T-cell (primary cell): ENCODE measurements at regions not wholly inside any gene's neighbourhood (a gene's known extent, or its start where the extent isn't known, plus 50 kb on each side); places are given as distances from the start of the nearest gene placed in this dataset.

Source experiments
- ATAC-seq, 4 experiments: fragments of 200-7000 bp in 3 of 4; fragments of 150-1000 bp in 1 of 4; cut with Tn5 transposase; replicated peaks in 1 of 4; 1 replicate in 3 of 4; 2 replicates in 1 of 4; pipeline ENCODE4 v1.10.0; 2021; ENCODE audit warnings: moderate library complexity in 3 of 4, mild to moderate bottlenecking in 2 of 4, moderate number of reproducible peaks in 1 of 4
- CTCF ChIA-PET, 2 donors: fragments of 300-600 bp; sonication (Branson Sonifier 250); formaldehyde crosslinking; loops; one replicate each; lab custom pipeline; 2022; ENCODE audit warnings: antibody characterized with exemption in 2 of 2; lab: Charles Lee
- POLR2A ChIA-PET, 2 donors: fragments of 300-600 bp; sonication (Branson Sonifier 250); formaldehyde crosslinking; loops; one replicate each; lab custom pipeline; 2022; ENCODE audit warnings: antibody characterized with exemption in 2 of 2; lab: Charles Lee
- DNase-seq, 35 experiments: peaks; one replicate each; pipeline versions ENCODE4 v3.0.0 to v3.0.0-alpha.2; 2013 to 2023
- H3K27ac ChIP-seq: one replicate; pipeline ENCODE4 v1.5.1; 2013; ENCODE audit warnings: low read length
- H3K27me3 ChIP-seq, 2 experiments: replicated peaks in 1 of 2; 1 replicate in 1 of 2; 2 replicates in 1 of 2; pipeline versions ENCODE4 v1.6.1 to v1.7.0; 2013; ENCODE audit warnings: low read length in 1 of 2, mixed read lengths in 1 of 2; ENCODE audit not compliant: control insufficient read depth in 2 of 2, insufficient read depth in 2 of 2; ENCODE audit errors: extremely low read depth in 1 of 2
- H3K36me3 ChIP-seq, 2 donors: 1 replicate in 1 of 2; 2 replicates in 1 of 2; pipeline versions ENCODE4 v1.6.1 to v1.7.0; 2013; ENCODE audit warnings: low read length in 1 of 2; ENCODE audit not compliant: control insufficient read depth in 2 of 2, insufficient read depth in 1 of 2; ENCODE audit errors: extremely low read depth in 1 of 2
- H3K4me1 ChIP-seq, 2 experiments: 1 replicate in 1 of 2; 2 replicates in 1 of 2; pipeline versions ENCODE4 v1.6.1 to v1.7.0; 2013; ENCODE audit warnings: low read length in 2 of 2, mixed read lengths in 1 of 2; ENCODE audit not compliant: insufficient read depth in 2 of 2, control insufficient read depth in 1 of 2; ENCODE audit errors: extremely low read depth in 1 of 2
- H3K4me3 ChIP-seq, 2 donors: 1 replicate in 1 of 2; 2 replicates in 1 of 2; pipeline versions ENCODE4 v1.5.1 to v1.7.0; 2013; ENCODE audit warnings: mild to moderate bottlenecking in 2 of 2, low read length in 1 of 2, moderate library complexity in 1 of 2; ENCODE audit not compliant: control insufficient read depth in 1 of 2; ENCODE audit errors: extremely low read depth in 1 of 2
- H3K9me3 ChIP-seq: 2 replicates; pipeline ENCODE4 v1.7.0; 2013
- H3K27ac Mint-ChIP-seq, 2 donors: one replicate each; pipeline ENCODE4 v1.8.0; 2020 to 2021; ENCODE audit warnings: mild to moderate bottlenecking in 2 of 2, mixed read lengths in 2 of 2
- H3K27me3 Mint-ChIP-seq, 2 donors: one replicate each; pipeline ENCODE4 v1.8.0; 2021 to 2022; ENCODE audit warnings: mixed read lengths in 2 of 2
- H3K36me3 Mint-ChIP-seq: one replicate; pipeline ENCODE4 v1.8.0; 2021; ENCODE audit warnings: mixed read lengths
- H3K4me1 Mint-ChIP-seq, 3 donors: one replicate each; pipeline ENCODE4 v1.8.0; 2020 to 2022; ENCODE audit warnings: mixed read lengths in 3 of 3, mild to moderate bottlenecking in 1 of 3
- H3K4me3 Mint-ChIP-seq, 3 donors: one replicate each; pipeline ENCODE4 v1.8.0; 2020 to 2022; ENCODE audit warnings: mild to moderate bottlenecking in 3 of 3, mixed read lengths in 3 of 3, moderate library complexity in 3 of 3
- H3K9me3 Mint-ChIP-seq, 3 donors: one replicate each; pipeline ENCODE4 v1.8.0; 2020 to 2022; ENCODE audit warnings: mixed read lengths in 3 of 3
- WGBS: methylation state at CpG from one replicate; pipeline ENCODE4 v1.1.5; 2013; ENCODE audit warnings: missing lambda C conversion rate; ENCODE audit not compliant: insufficient coverage; 5-methylcytosine and 5-hydroxymethylcytosine counted together

DNA sequence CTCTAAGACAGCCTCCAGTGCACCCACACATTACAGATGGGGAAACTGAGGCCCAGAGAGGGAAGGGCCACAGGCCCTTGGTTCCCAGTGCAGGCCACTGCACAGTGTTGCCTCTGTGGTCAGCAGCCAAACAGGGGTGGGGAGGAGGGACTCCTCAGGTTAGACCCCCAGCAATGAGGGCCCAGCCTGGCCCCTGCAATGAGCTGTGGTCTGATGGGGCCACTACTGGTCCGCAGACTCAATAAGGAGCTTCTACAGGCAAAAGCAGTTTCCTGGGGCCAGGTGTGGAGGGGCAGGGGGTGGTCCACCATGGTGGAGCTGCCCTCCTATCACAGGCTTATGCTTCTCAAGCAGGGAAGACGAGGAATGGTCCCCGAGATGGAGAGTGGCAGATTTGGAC lies 87.6 kb downstream of the HS1BP3 start:
- ATAC-seq, result no peak
- WGBS, result 95% methylated on average over 3 of the region's 3 CpGs
- Mint-ChIP-seq H3K27me3 (peaks cover 7 to 10% of the 10 kb centered on the region in 2 donors), H3K9me3 (no peaks in the 10 kb centered on the region), H3K27ac (no peak overlapping the region), H3K36me3 (no peaks in the 10 kb centered on the region), H3K4me1 (no peaks in the 10 kb centered on the region), H3K4me3 (no peak overlapping the region)
- no peaks in the 10 kb centered on the region for H3K36me3 ChIP-seq
- ChIA-PET CTCF (no interaction called here), POLR2A (interaction anchor here in 1 of 2 donors (0.7 kb wide), 1 partner anchor 27 kb away, joined by 3 read pairs; no protein-coding TSS in a partner anchor)
- no peak for DNase-seq
- no peaks in the 10 kb centered on the region for H3K9me3 ChIP-seq
- H3K4me3 ChIP-seq, result no peak overlapping the region
- no peaks in the 10 kb centered on the region for H3K4me1 ChIP-seq
- peaks cover 0 to 41% of the 10 kb centered on the region in 2 experiments for H3K27me3 ChIP-seq
- H3K27ac ChIP-seq, result no peak overlapping the region

DNA sequence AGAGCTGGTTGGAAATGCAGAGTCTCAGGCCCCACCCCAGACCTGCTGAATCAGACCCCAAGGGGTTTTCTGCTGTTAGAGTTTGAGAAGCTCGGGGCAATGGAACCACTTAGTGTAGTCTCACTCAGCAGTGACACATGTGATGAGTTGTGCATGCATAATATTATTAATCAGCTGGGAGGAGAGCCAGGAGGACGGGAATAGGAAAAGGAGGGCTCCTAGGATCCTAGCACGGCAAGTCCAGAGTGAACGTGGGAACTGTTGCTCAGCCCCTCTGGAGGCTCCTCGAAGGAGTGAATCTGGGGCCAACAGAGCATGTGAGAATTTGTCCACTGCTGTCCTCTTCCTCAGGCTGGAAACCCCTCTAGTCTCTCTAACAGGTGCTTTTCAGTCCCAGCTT lies 87.1 kb downstream of the HS1BP3 start:
- ChIA-PET CTCF (no interaction called here), POLR2A (interaction anchor here in 1 of 2 donors (0.7 kb wide), 1 partner anchor 27 kb away, joined by 3 read pairs; no protein-coding TSS in a partner anchor)

DNA sequence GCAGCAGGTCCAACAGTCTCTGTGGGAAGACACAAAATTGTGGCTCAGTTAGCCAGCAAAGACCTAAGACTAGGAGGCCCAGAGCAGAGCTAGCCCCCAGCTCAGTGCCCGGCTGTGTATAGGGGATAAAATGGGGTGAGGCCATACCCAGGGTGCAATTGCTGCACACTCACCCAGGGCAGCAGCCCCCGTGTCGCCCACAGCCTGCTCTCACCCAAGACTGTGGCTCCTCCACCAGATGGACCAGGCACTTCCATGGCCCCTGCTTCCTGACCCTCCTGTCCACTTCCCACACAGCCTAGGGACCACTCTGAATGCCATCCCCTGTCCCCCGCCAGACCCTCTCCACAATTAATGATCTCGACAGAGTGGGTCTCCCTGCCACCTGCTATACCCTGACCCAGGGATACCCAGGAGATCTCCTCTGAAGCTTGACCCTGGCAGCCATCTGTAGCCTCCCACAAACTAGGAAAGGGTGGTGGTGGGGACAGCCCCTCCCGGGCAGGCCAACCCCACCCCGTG lies 85.7 kb downstream of the HS1BP3 start:
- Mint-ChIP-seq H3K4me1 (no peaks in the 10 kb centered on the region), H3K9me3 (no peaks in the 10 kb centered on the region), H3K4me3 (no peak overlapping the region), H3K36me3 (no peaks in the 10 kb centered on the region), H3K27ac (no peak overlapping the region), H3K27me3 (peaks cover 4 to 7% of the 10 kb centered on the region in 2 donors)
- H3K4me3 ChIP-seq, result no peak overlapping the region
- 75% methylated on average over 5 of the region's 7 CpGs for WGBS
- H3K27ac ChIP-seq, result no peak overlapping the region
- H3K36me3 ChIP-seq, result no peaks in the 10 kb centered on the region
- no peak for DNase-seq
- CTCF ChIA-PET, result no interaction called here
- peaks cover 0 to 38% of the 10 kb centered on the region in 2 experiments for H3K27me3 ChIP-seq
- POLR2A ChIA-PET, result no interaction called here
- no peak for ATAC-seq
- H3K9me3 ChIP-seq, result no peaks in the 10 kb centered on the region
- no peaks in the 10 kb centered on the region for H3K4me1 ChIP-seq

More for the DNA sequence above, 87.1 kb downstream of the HS1BP3 start:
- H3K4me3 Mint-ChIP-seq, result no peak overlapping the region
- H3K36me3 ChIP-seq, result no peaks in the 10 kb centered on the region
- no peak overlapping the region for H3K4me3 ChIP-seq
- 75% methylated on average over 5 of the region's 5 CpGs for WGBS
- peaks cover 0 to 41% of the 10 kb centered on the region in 2 experiments for H3K27me3 ChIP-seq
- no peaks in the 10 kb centered on the region for H3K9me3 Mint-ChIP-seq
- DNase-seq (no peak), ATAC-seq (no peak)
- H3K27ac Mint-ChIP-seq, result no peak overlapping the region
- no peaks in the 10 kb centered on the region for H3K4me1 ChIP-seq
- no peak overlapping the region for H3K27ac ChIP-seq
- H3K36me3 Mint-ChIP-seq, result no peaks in the 10 kb centered on the region
- H3K4me1 Mint-ChIP-seq, result no peaks in the 10 kb centered on the region
- peaks cover 7 to 10% of the 10 kb centered on the region in 2 donors for H3K27me3 Mint-ChIP-seq
- H3K9me3 ChIP-seq, result no peaks in the 10 kb centered on the region

DNA sequence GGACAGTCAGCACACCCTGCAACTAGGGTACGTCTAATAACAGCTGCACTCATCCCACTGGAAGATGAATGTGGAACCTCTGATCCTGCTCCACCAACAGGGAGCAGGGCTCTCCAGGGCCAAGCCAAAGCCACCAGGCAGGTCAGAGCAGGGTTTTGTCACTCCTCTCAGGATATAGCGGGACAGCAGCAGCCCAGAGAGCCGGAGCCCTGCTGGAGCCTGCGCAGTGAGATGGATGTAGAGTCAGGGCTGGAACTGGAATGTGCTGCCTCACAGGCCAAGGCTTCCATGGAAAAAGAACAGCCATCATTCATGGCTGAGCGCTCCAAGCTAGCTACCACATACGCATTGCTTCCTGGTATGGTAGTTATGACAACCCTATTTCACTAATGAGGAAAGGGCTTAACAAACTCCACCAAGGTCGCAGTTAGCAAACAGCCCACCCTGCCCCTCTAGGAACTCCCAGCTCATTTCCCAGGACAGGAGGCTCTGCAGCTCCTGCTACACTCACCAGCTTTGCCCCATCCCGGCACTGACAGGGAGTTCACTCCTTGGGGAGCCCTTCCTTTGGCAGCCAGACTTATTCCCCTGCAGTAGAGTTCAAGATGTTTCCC lies 85.2 kb downstream of the HS1BP3 start:
- ChIA-PET POLR2A (no interaction called here), CTCF (interaction anchor here (0.6 to 0.7 kb wide), 3 partner anchors 24 to 688 kb away, joined by 3 to 5 read pairs (median 3); no protein-coding TSS in a partner anchor)
- Histone ChIP-seq H3K4me1 (no peaks in the 10 kb centered on the region), H3K27ac (no peak overlapping the region), H3K4me3 (no peak overlapping the region), H3K27me3 (peaks cover 0 to 34% of the 10 kb centered on the region in 2 experiments), H3K9me3 (no peaks in the 10 kb centered on the region), H3K36me3 (no peaks in the 10 kb centered on the region)
- H3K36me3 Mint-ChIP-seq, result no peaks in the 10 kb centered on the region
- 79% methylated on average over 6 of the region's 8 CpGs for WGBS
- DNase-seq (no peak), ATAC-seq (no peak)
- no peak overlapping the region for H3K27ac Mint-ChIP-seq
- no peak overlapping the region for H3K4me3 Mint-ChIP-seq
- peaks cover 4 to 7% of the 10 kb centered on the region in 2 donors for H3K27me3 Mint-ChIP-seq
- H3K9me3 Mint-ChIP-seq, result no peaks in the 10 kb centered on the region
- H3K4me1 Mint-ChIP-seq, result no peaks in the 10 kb centered on the region

DNA sequence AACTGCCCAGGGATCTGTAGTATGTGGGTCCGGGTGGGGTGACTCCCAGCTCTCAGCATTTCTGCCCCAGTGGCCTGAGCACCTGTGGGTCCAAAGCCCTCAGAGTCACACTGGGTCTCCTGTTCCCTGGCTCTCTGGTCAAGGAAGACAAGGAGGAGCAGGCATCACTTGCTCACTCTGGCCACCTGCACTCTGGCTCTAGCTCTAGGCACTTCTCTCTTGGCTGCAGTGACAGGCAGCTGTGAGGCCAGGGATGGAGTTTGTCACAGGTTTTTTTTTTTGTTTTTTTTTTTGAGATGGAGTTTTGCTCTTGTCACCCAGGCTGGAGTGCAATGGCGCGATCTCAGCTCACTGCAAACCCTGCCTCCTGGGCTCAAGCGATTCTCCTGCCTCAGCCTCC lies 84.6 kb downstream of the HS1BP3 start:
- Histone ChIP-seq H3K36me3 (no peaks in the 10 kb centered on the region), H3K4me1 (no peaks in the 10 kb centered on the region), H3K27ac (no peak overlapping the region), H3K27me3 (peaks cover 0 to 30% of the 10 kb centered on the region in 2 experiments), H3K9me3 (no peaks in the 10 kb centered on the region), H3K4me3 (no peak overlapping the region)
- DNase-seq, result no peak
- no peaks in the 10 kb centered on the region for H3K4me1 Mint-ChIP-seq
- no peak overlapping the region for H3K4me3 Mint-ChIP-seq
- 77% methylated on average over 1 of the region's 4 CpGs for WGBS
- H3K27me3 Mint-ChIP-seq, result peaks cover 4 to 7% of the 10 kb centered on the region in 2 donors
- no peak overlapping the region for H3K27ac Mint-ChIP-seq
- CTCF ChIA-PET, result interaction anchor here (0.6 to 0.7 kb wide), 3 partner anchors 23 to 688 kb away, joined by 3 to 5 read pairs (median 3); no protein-coding TSS in a partner anchor
- H3K36me3 Mint-ChIP-seq, result no peaks in the 10 kb centered on the region
- POLR2A ChIA-PET, result no interaction called here
- no peak for ATAC-seq
- H3K9me3 Mint-ChIP-seq, result no peaks in the 10 kb centered on the region

DNA sequence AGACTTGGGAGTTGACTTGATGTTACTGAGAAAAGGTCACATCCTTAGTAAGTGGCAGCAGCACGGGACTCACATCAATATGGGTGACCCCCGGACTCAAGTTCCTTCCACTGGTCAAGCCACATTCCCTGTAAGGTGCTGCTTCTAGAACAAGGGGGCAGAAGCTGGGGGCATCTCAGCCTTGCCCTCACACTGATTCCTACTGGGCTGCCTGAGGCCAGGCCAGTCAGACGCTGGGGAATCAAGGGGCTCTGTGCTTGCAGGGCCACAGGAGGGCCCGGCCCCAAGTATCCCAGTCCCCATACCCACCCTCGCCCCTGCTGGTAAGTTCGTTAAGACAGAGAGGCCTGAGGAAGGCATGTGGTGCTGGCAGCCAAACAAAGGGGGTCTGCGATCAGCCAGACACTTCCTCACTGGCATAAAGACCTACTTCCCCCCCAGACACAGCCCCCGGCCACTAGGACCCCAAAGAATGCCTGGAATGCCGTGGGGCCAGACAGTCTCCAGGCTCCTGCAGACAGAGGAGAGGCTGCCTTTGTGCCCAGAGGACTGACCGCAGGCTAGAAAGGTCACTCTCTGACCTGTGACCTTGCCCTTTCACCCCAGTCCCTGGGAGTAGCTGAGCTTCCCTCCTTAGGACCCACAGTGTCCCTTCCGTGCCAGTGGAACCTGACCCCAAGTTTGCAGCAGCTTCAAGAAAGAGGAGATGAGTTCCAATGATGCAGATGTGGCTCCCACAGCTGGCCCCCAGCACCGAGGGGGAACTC lies 83.6 kb downstream of the HS1BP3 start:
- CTCF ChIA-PET, result no interaction called here
- H3K27me3 ChIP-seq, result peaks cover 0 to 30% of the 10 kb centered on the region in 2 experiments
- no peak overlapping the region for H3K27ac ChIP-seq
- ATAC-seq (no peak), DNase-seq (no peak)
- Mint-ChIP-seq H3K4me1 (no peaks in the 10 kb centered on the region), H3K4me3 (no peak overlapping the region), H3K36me3 (no peaks in the 10 kb centered on the region), H3K27me3 (peaks cover 4 to 5% of the 10 kb centered on the region in 2 donors), H3K9me3 (no peaks in the 10 kb centered on the region), H3K27ac (no peak overlapping the region)
- no peaks in the 10 kb centered on the region for H3K36me3 ChIP-seq
- H3K4me3 ChIP-seq, result no peak overlapping the region
- POLR2A ChIA-PET, result no interaction called here
- no peaks in the 10 kb centered on the region for H3K9me3 ChIP-seq
- H3K4me1 ChIP-seq, result no peaks in the 10 kb centered on the region
- WGBS, result 81% methylated on average over 9 of the region's 12 CpGs
